WTC11 (cell line): ENCODE measurements at regions not wholly inside any gene's neighbourhood (a gene's known extent, or its start where the extent isn't known, plus 50 kb on each side); places are given as distances from the start of the nearest gene placed in this dataset.
"Not testable (repeated sequence)": the region's sequence is repeated elsewhere in the genome, so short reads cannot be mapped to it uniquely, and the experiment has no call there.

Source experiments
- ATAC-seq: fragments of 200-7000 bp; cut with Tn5 transposase; 2 replicates; pipeline ENCODE4 v1.10.0; 2021; ENCODE audit warnings: mild to moderate bottlenecking, moderate library complexity
- CTCF ChIA-PET: fragments of 300-600 bp; sonication (Branson Sonifier 250); formaldehyde crosslinking; loops from one replicate; lab custom pipeline; 2021; ENCODE audit warnings: antibody characterized with exemption; lab: Charles Lee
- POLR2A ChIA-PET: fragments of 350-600 bp; sonication (Branson Sonifier 250); formaldehyde crosslinking; loops from one replicate; lab custom pipeline; 2021; ENCODE audit warnings: antibody characterized with exemption; lab: Charles Lee
- DNase-seq: peaks from one replicate; pipeline ENCODE4 v3.0.0; 2021; ENCODE audit warnings: low spot score
- H3K27ac Mint-ChIP-seq: 2 replicates; pipeline ENCODE4 v1.8.0; 2021; ENCODE audit warnings: mixed read lengths
- H3K27me3 Mint-ChIP-seq: 2 replicates; pipeline ENCODE4 v1.8.0; 2021; ENCODE audit warnings: low read depth, mild to moderate bottlenecking, moderate library complexity, mixed read lengths
- H3K36me3 Mint-ChIP-seq: 2 replicates; pipeline ENCODE4 v1.8.0; 2021; ENCODE audit warnings: mixed read lengths
- H3K4me1 Mint-ChIP-seq: 2 replicates; pipeline ENCODE4 v1.8.0; 2022; ENCODE audit warnings: mixed read lengths
- H3K4me3 Mint-ChIP-seq: 2 replicates; pipeline ENCODE4 v1.8.0; 2021; ENCODE audit warnings: mild to moderate bottlenecking, moderate library complexity, mixed read lengths
- H3K9me3 Mint-ChIP-seq: 2 replicates; pipeline ENCODE4 v1.8.0; 2021; ENCODE audit warnings: mixed read lengths
- ETV6 ChIP-seq: sonication (generic); formaldehyde crosslinking; IDR thresholded peaks from 2 replicates; pipeline ENCODE4 v1.8.1; 2022; ENCODE audit warnings: mild to moderate bottlenecking, missing genetic modification reagents
- GTF2I ChIP-seq: fragments of 250-450 bp; sonication (Bioruptor Pico); conservative IDR thresholded peaks from 2 replicates; pipeline ENCODE4 v1.4.0; 2021; ENCODE audit warnings: mild to moderate bottlenecking
- IRF1 ChIP-seq: sonication (generic); formaldehyde crosslinking; IDR thresholded peaks from 2 replicates; pipeline ENCODE4 v1.8.0; 2023; ENCODE audit warnings: missing genetic modification reagents
- IRF2 ChIP-seq: sonication (generic); formaldehyde crosslinking; IDR thresholded peaks from 2 replicates; pipeline ENCODE4 v1.8.0; 2022; ENCODE audit warnings: low read depth, missing genetic modification reagents, borderline replicate concordance
- JUN ChIP-seq: sonication (generic); formaldehyde crosslinking; IDR thresholded peaks from 2 replicates; pipeline ENCODE4 v1.8.0; 2023; ENCODE audit warnings: mild to moderate bottlenecking, missing genetic modification reagents
- MLX ChIP-seq: sonication (generic); formaldehyde crosslinking; IDR thresholded peaks from 2 replicates; pipeline ENCODE4 v1.8.1; 2023; ENCODE audit warnings: mild to moderate bottlenecking, missing genetic modification reagents, moderate library complexity
- NFE2L1 ChIP-seq: sonication (generic); formaldehyde crosslinking; IDR thresholded peaks from 2 replicates; pipeline ENCODE4 v1.8.1; 2023; ENCODE audit warnings: missing genetic modification reagents
- STAT6 ChIP-seq: sonication (generic); formaldehyde crosslinking; conservative IDR thresholded peaks from 2 replicates; pipeline ENCODE4 v1.8.1; 2023; ENCODE audit warnings: mild to moderate bottlenecking, low read depth, missing genetic modification reagents, moderate library complexity
- USF1 ChIP-seq: sonication (generic); formaldehyde crosslinking; IDR thresholded peaks from 2 replicates; pipeline ENCODE4 v1.8.0; 2022; ENCODE audit warnings: mild to moderate bottlenecking, missing genetic modification reagents
- ZBTB21 ChIP-seq: sonication (generic); formaldehyde crosslinking; IDR thresholded peaks from 2 replicates; pipeline ENCODE4 v1.8.1; 2023; ENCODE audit warnings: mild to moderate bottlenecking, missing genetic modification reagents, borderline replicate concordance
- ZBTB43 ChIP-seq: sonication (generic); formaldehyde crosslinking; IDR thresholded peaks from 2 replicates; pipeline ENCODE4 v1.8.1; 2023; ENCODE audit warnings: mild to moderate bottlenecking, missing genetic modification reagents
- ZNF138 ChIP-seq: sonication (generic); formaldehyde crosslinking; conservative IDR thresholded peaks from 2 replicates; pipeline ENCODE4 v1.8.1; 2022; ENCODE audit warnings: mild to moderate bottlenecking, moderate library complexity, missing genetic modification reagents
- ZNF512 ChIP-seq: sonication (generic); formaldehyde crosslinking; IDR thresholded peaks from 2 replicates; pipeline ENCODE4 v1.8.1; 2022; ENCODE audit warnings: missing genetic modification reagents, borderline replicate concordance
- ZSCAN18 ChIP-seq: fragments of 250-450 bp; sonication (Bioruptor Pico); IDR thresholded peaks from 2 replicates; pipeline ENCODE4 v2.1.2; 2022; ENCODE audit warnings: mild to moderate bottlenecking, moderate library complexity

GRCh38 chr10:26632171-26632570, 65.3 kb upstream of the PDSS1 start:
- H3K4me1 Mint-ChIP-seq, H3K4me3 Mint-ChIP-seq, H3K27me3 Mint-ChIP-seq, DNase-seq, CTCF ChIA-PET, H3K27ac Mint-ChIP-seq, H3K36me3 Mint-ChIP-seq, ATAC-seq, POLR2A ChIA-PET: not testable (repeated sequence)
- H3K9me3 Mint-ChIP-seq: peaks cover 20% of the 10 kb centered on the region

GRCh38 chr10:26634111-26634510, 63.4 kb upstream of the PDSS1 start:
- H3K9me3 Mint-ChIP-seq: peaks cover 15% of the 10 kb centered on the region
- H3K36me3 Mint-ChIP-seq, ATAC-seq, CTCF ChIA-PET, H3K4me1 Mint-ChIP-seq, DNase-seq, H3K27ac Mint-ChIP-seq, H3K27me3 Mint-ChIP-seq, H3K4me3 Mint-ChIP-seq, POLR2A ChIA-PET: not testable (repeated sequence)

GRCh38 chr10:26637521-26638275, 59.8 kb upstream of the PDSS1 start:
- no peaks in the 10 kb centered on the region for H3K27me3 Mint-ChIP-seq
- no peak for TF ChIP-seq JUN (CRISPR knock-in tag)
- TF ChIP-seq ZBTB21: no peak
- TF ChIP-seq ZNF512 (CRISPR knock-in tag): no peak
- TF ChIP-seq ETV6 (CRISPR knock-in tag): no peak
- no peak for TF ChIP-seq IRF1 (CRISPR knock-in tag)
- H3K4me1 Mint-ChIP-seq: peaks cover 5% of the 10 kb centered on the region; the same call in 1 of the 2 replicates
- no peak overlapping the region for H3K27ac Mint-ChIP-seq
- POLR2A ChIA-PET: no interaction called here
- ATAC-seq: 0 out of 2 replicates have a peak, but pooled peaks have one; percentile 22
- H3K4me3 Mint-ChIP-seq: no peak overlapping the region
- CTCF ChIA-PET: no interaction called here
- no peaks in the 10 kb centered on the region for H3K36me3 Mint-ChIP-seq
- peaks cover 11% of the 10 kb centered on the region for H3K9me3 Mint-ChIP-seq
- DNase-seq: no peak

- ATAC-seq (no peak), DNase-seq (no peak)
- ChIA-PET POLR2A (no interaction called here), CTCF (interaction anchor here (0.9 kb wide), 1 partner anchor 612 kb away, joined by 3 read pairs; no protein-coding TSS in a partner anchor)
- peaks cover 5% of the 10 kb centered on the region; the same call in 1 of the 2 replicates for H3K4me1 Mint-ChIP-seq
- 0 out of 2 replicates have a peak, but pooled peaks cover 3% of the 10 kb centered on the region for H3K9me3 Mint-ChIP-seq
- no peaks in the 10 kb centered on the region for H3K27me3 Mint-ChIP-seq
- no peak overlapping the region for H3K4me3 Mint-ChIP-seq
- no peaks in the 10 kb centered on the region for H3K36me3 Mint-ChIP-seq
- H3K27ac Mint-ChIP-seq: no peak overlapping the region
- no peak for TF ChIP-seq IRF1 (CRISPR knock-in tag)
- TF ChIP-seq STAT6 (CRISPR knock-in tag): no peak
- no peak for TF ChIP-seq MLX (CRISPR knock-in tag)
- TF ChIP-seq ETV6 (CRISPR knock-in tag): no peak
- TF ChIP-seq IRF2 (CRISPR knock-in tag): no peak
- TF ChIP-seq ZBTB43 (CRISPR knock-in tag): no peak
- TF ChIP-seq USF1 (CRISPR knock-in tag): no peak
- TF ChIP-seq NFE2L1: no peak
- no peak for TF ChIP-seq ZNF138 (CRISPR knock-in tag)
- no peak for TF ChIP-seq ZSCAN18 (CRISPR knock-in tag)
- no peak for TF ChIP-seq GTF2I (CRISPR knock-in tag)
These were observed 57.1 kb upstream of the PDSS1 start for GRCh38 chr10:26640391-26640790.
